CD4-positive, alpha-beta memory T cell (primary cell): ENCODE measurements at regions not wholly inside any gene's neighbourhood (a gene's known extent, or its start where the extent isn't known, plus 50 kb on each side); places are given as distances from the start of the nearest gene placed in this dataset.

Source experiments
- CTCF ChIA-PET: fragments of 350-600 bp; sonication (Branson Sonifier 250); formaldehyde crosslinking; loops from one replicate; lab custom pipeline; 2021; ENCODE audit warnings: inconsistent platforms; ENCODE audit not compliant: partially characterized antibody; lab: Charles Lee
- POLR2A ChIA-PET: fragments of 350-600 bp; sonication (Branson Sonifier 250); formaldehyde crosslinking; loops from one replicate; lab custom pipeline; 2021; ENCODE audit not compliant: partially characterized antibody; lab: Charles Lee
- DNase-seq, 5 donors: peaks; one replicate each; pipeline versions ENCODE4 v3.0.0 to v3.0.0-alpha.2; 2020 to 2022; ENCODE audit warnings: mixed read lengths in 1 of 5
- H3K27ac ChIP-seq: one replicate; pipeline ENCODE4 v1.7.0; 2013; ENCODE audit warnings: low read depth, low read length
- H3K27me3 ChIP-seq: 2 replicates; pipeline ENCODE4 v1.7.0; 2013; ENCODE audit warnings: mild to moderate bottlenecking, low read length, moderate library complexity; ENCODE audit not compliant: insufficient read depth
- H3K36me3 ChIP-seq: 2 replicates; pipeline ENCODE4 v1.7.0; 2013; ENCODE audit warnings: mild to moderate bottlenecking, low read length, moderate library complexity; ENCODE audit not compliant: insufficient read depth
- H3K4me1 ChIP-seq: 2 replicates; pipeline ENCODE4 v1.7.0; 2013; ENCODE audit warnings: mild to moderate bottlenecking, low read length, moderate library complexity; ENCODE audit not compliant: insufficient read depth
- H3K4me3 ChIP-seq, 2 donors: one replicate each; pipeline ENCODE4 v1.7.0; 2013; ENCODE audit warnings: low read length in 2 of 2, mild to moderate bottlenecking in 1 of 2
- H3K9me3 ChIP-seq, 2 donors: one replicate each; pipeline ENCODE4 v1.7.0; 2013; ENCODE audit warnings: low read length in 2 of 2, control low read depth in 1 of 2; ENCODE audit not compliant: control insufficient read depth in 1 of 2
- H3K27ac Mint-ChIP-seq, 7 donors: one replicate each; pipeline ENCODE4 v1.8.0; 2020 to 2021; ENCODE audit warnings: mixed read lengths in 7 of 7, mild to moderate bottlenecking in 6 of 7, inconsistent platforms in 3 of 7, moderate library complexity in 3 of 7
- H3K27me3 Mint-ChIP-seq, 2 donors: one replicate each; pipeline ENCODE4 v1.8.0; 2020 to 2021; ENCODE audit warnings: mixed read lengths in 2 of 2
- H3K36me3 Mint-ChIP-seq, 2 donors: one replicate each; pipeline ENCODE4 v1.8.0; 2020 to 2021; ENCODE audit warnings: mixed read lengths in 2 of 2, inconsistent platforms in 1 of 2, mild to moderate bottlenecking in 1 of 2
- H3K4me1 Mint-ChIP-seq, 4 donors: one replicate each; pipeline ENCODE4 v1.8.0; 2020 to 2021; ENCODE audit warnings: mixed read lengths in 4 of 4, mild to moderate bottlenecking in 1 of 4
- H3K4me3 Mint-ChIP-seq, 8 donors: one replicate each; pipeline ENCODE4 v1.8.0; 2020 to 2021; ENCODE audit warnings: mixed read lengths in 8 of 8, mild to moderate bottlenecking in 7 of 8, moderate library complexity in 6 of 8, inconsistent platforms in 3 of 8
- H3K9me3 Mint-ChIP-seq, 8 donors: one replicate each; pipeline ENCODE4 v1.8.0; 2020 to 2021; ENCODE audit warnings: mixed read lengths in 8 of 8, mild to moderate bottlenecking in 5 of 8, inconsistent platforms in 3 of 8, moderate library complexity in 1 of 8
- intact Hi-C: fragments of 100-400 bp; cut with micrococcal nuclease; formaldehyde crosslinking; loops from one replicate; pipeline ENCODE4 v1.15.1; 2023

GRCh38 chr1:60331647-60332046 is 258.1 kb upstream of the C1orf87 start:
- H3K27me3 ChIP-seq: no peaks in the 10 kb centered on the region
- no peak overlapping the region for H3K4me3 Mint-ChIP-seq
- no peaks in the 10 kb centered on the region for H3K9me3 ChIP-seq
- ChIA-PET POLR2A (no interaction called here), CTCF (no interaction called here)
- H3K4me3 ChIP-seq: no peak overlapping the region
- no peak overlapping the region for H3K27ac ChIP-seq
- H3K27ac Mint-ChIP-seq: no peak overlapping the region
- no peaks in the 10 kb centered on the region for H3K27me3 Mint-ChIP-seq
- peaks cover 0 to 13% (median under 1%) of the 10 kb centered on the region in 8 donors for H3K9me3 Mint-ChIP-seq
- no peaks in the 10 kb centered on the region for H3K36me3 Mint-ChIP-seq
- no peaks in the 10 kb centered on the region for H3K4me1 Mint-ChIP-seq
- no peak for DNase-seq
- H3K4me1 ChIP-seq: no peaks in the 10 kb centered on the region
- intact Hi-C loops: no loop called here
- no peaks in the 10 kb centered on the region for H3K36me3 ChIP-seq

GRCh38 chr1:60329651-60330050 is 256.1 kb upstream of the C1orf87 start:
- Histone ChIP-seq H3K27ac (no peak overlapping the region), H3K36me3 (no peaks in the 10 kb centered on the region), H3K4me3 (no peak overlapping the region), H3K9me3 (no peaks in the 10 kb centered on the region), H3K4me1 (no peaks in the 10 kb centered on the region), H3K27me3 (no peaks in the 10 kb centered on the region)
- H3K4me3 Mint-ChIP-seq: no peak overlapping the region
- intact Hi-C loops: no loop called here
- no peak for DNase-seq
- H3K9me3 Mint-ChIP-seq: peaks cover 0 to 9% (median 2%) of the 10 kb centered on the region in 8 donors
- H3K36me3 Mint-ChIP-seq: no peaks in the 10 kb centered on the region
- POLR2A ChIA-PET: no interaction called here
- H3K27me3 Mint-ChIP-seq: no peaks in the 10 kb centered on the region
- CTCF ChIA-PET: no interaction called here
- no peaks in the 10 kb centered on the region for H3K4me1 Mint-ChIP-seq
- H3K27ac Mint-ChIP-seq: no peak overlapping the region

DNA sequence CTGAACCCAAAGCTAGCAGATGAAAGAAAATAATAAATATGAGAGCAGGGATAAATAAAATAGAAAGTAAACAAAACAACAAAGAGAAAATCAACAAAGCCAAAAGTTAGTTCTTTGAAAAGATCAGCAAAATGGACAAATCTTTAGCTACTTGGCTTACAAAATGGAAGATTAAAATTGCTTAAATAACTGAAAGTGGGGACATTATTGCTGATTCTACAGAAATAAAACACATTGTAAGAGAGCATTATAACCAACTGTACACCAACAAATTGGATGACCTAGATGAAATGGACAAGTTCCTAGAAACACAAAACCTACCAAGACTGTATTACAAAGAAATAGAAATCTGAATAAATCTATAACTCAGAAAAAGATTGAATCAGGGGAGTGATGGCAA is 238.3 kb upstream of the C1orf87 start:
- intact Hi-C loops: no loop called here
- Histone ChIP-seq H3K27me3 (no peaks in the 10 kb centered on the region), H3K4me3 (no peak overlapping the region), H3K9me3 (no peaks in the 10 kb centered on the region), H3K27ac (no peak overlapping the region), H3K4me1 (no peaks in the 10 kb centered on the region), H3K36me3 (no peaks in the 10 kb centered on the region)
- CTCF ChIA-PET: no interaction called here
- Mint-ChIP-seq H3K27me3 (no peaks in the 10 kb centered on the region), H3K4me1 (no peaks in the 10 kb centered on the region), H3K27ac (no peak overlapping the region), H3K9me3 (peaks cover 0 to 4% (median 1%) of the 10 kb centered on the region in 8 donors), H3K36me3 (no peaks in the 10 kb centered on the region), H3K4me3 (no peak overlapping the region)
- POLR2A ChIA-PET: no interaction called here
- no peak for DNase-seq

DNA sequence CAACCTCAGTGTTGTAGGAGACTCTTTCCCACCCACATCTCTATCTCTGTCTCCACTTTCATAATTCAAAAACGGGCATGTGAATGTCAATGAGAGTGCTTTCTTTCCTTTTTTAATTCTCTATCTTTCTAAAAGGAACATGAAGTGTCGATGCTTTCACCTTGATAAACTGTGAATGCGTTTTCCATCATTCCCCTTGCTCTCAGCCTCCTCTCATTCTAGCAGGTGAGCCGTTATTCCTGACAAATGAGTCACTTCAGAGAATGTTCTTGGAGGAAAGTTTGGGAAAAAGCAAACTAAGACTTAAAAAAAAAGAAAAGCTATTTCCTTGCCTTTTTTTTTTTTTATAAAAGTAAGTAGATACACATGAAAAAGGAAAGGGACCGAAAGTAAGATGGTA is 226.0 kb upstream of the C1orf87 start:
- H3K36me3 ChIP-seq: no peaks in the 10 kb centered on the region
- no peaks in the 10 kb centered on the region for H3K4me1 ChIP-seq
- ChIA-PET CTCF (no interaction called here), POLR2A (no interaction called here)
- Mint-ChIP-seq H3K9me3 (peaks cover 0 to 11% (median 5%) of the 10 kb centered on the region in 8 donors), H3K4me1 (no peaks in the 10 kb centered on the region), H3K36me3 (no peaks in the 10 kb centered on the region), H3K27ac (no peak overlapping the region), H3K4me3 (no peak overlapping the region), H3K27me3 (no peaks in the 10 kb centered on the region)
- H3K4me3 ChIP-seq: no peak overlapping the region
- no peak for DNase-seq
- H3K27me3 ChIP-seq: no peaks in the 10 kb centered on the region
- H3K27ac ChIP-seq: no peak overlapping the region
- intact Hi-C loops: no loop called here
- no peaks in the 10 kb centered on the region for H3K9me3 ChIP-seq

DNA sequence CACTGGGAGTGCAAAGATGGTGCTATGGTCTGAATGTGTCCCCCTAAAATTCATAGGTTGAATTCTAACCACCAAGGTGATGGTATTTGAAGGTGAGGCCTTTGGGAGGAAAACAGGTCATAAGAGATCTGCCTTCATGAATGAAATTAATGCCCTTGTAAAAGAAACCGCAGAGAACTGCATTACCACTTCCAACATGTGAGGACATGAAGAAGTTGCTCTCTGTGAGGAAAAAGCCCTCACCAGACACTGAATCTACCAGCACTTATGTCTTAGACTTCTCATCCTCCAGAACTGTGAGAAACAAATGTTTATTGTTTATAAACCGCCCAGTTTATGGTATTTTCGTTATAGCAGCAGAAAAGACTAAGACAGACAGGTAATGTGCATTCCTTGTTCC is 224.7 kb upstream of the C1orf87 start:
- no peak overlapping the region for H3K27ac Mint-ChIP-seq
- H3K9me3 ChIP-seq: no peaks in the 10 kb centered on the region
- no peak for DNase-seq
- H3K36me3 ChIP-seq: no peaks in the 10 kb centered on the region
- H3K4me3 Mint-ChIP-seq: no peak overlapping the region
- no peaks in the 10 kb centered on the region for H3K27me3 ChIP-seq
- no peak overlapping the region for H3K27ac ChIP-seq
- H3K36me3 Mint-ChIP-seq: no peaks in the 10 kb centered on the region
- H3K27me3 Mint-ChIP-seq: no peaks in the 10 kb centered on the region
- CTCF ChIA-PET: no interaction called here
- peaks cover 0 to 4% (median 1%) of the 10 kb centered on the region in 8 donors for H3K9me3 Mint-ChIP-seq
- no peaks in the 10 kb centered on the region for H3K4me1 ChIP-seq
- intact Hi-C loops: no loop called here
- POLR2A ChIA-PET: no interaction called here
- H3K4me3 ChIP-seq: no peak overlapping the region
- H3K4me1 Mint-ChIP-seq: no peaks in the 10 kb centered on the region

DNA sequence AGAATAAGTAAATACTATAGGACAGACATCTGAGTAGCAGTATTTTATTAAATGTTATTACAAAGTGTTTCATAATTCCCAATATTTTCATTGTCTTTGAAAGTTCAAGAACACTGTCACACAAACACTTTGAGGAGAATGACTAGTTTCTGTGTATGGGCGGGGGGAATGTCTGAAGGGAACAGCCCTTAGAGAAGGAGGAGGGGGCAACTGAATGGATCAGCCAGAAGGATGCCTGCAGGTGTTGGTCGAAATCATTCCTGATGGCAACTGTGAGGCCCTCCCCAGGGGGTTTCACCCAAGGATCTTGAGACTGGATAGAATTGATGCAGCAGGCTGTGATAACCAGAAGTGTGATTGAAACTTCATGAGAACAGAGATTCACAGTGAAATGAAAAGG is 223.2 kb upstream of the C1orf87 start:
- no peaks in the 10 kb centered on the region for H3K27me3 Mint-ChIP-seq
- Histone ChIP-seq H3K4me3 (no peak overlapping the region), H3K36me3 (no peaks in the 10 kb centered on the region), H3K27me3 (no peaks in the 10 kb centered on the region), H3K27ac (no peak overlapping the region), H3K4me1 (no peaks in the 10 kb centered on the region), H3K9me3 (no peaks in the 10 kb centered on the region)
- H3K4me3 Mint-ChIP-seq: no peak overlapping the region
- H3K9me3 Mint-ChIP-seq: peaks cover 0 to 4% (median 0%) of the 10 kb centered on the region in 8 donors
- no peaks in the 10 kb centered on the region for H3K36me3 Mint-ChIP-seq
- intact Hi-C loops: no loop called here
- ChIA-PET CTCF (no interaction called here), POLR2A (no interaction called here)
- H3K27ac Mint-ChIP-seq: no peak overlapping the region
- no peaks in the 10 kb centered on the region for H3K4me1 Mint-ChIP-seq
- no peak for DNase-seq

- H3K4me1 ChIP-seq: no peaks in the 10 kb centered on the region
- H3K4me3 ChIP-seq: no peak overlapping the region
- peaks cover 0 to 2% of the 10 kb centered on the region in 2 donors for H3K27me3 Mint-ChIP-seq
- H3K9me3 ChIP-seq: no peaks in the 10 kb centered on the region
- no peak overlapping the region for H3K27ac Mint-ChIP-seq
- H3K9me3 Mint-ChIP-seq: peaks cover 0 to 2% (median 0%) of the 10 kb centered on the region in 8 donors
- DNase-seq: no peak
- no peak overlapping the region for H3K27ac ChIP-seq
- intact Hi-C loops: no loop called here
- CTCF ChIA-PET: no interaction called here
- no peak overlapping the region for H3K4me3 Mint-ChIP-seq
- H3K36me3 Mint-ChIP-seq: no peaks in the 10 kb centered on the region
- no peaks in the 10 kb centered on the region for H3K27me3 ChIP-seq
- no peaks in the 10 kb centered on the region for H3K36me3 ChIP-seq
- POLR2A ChIA-PET: no interaction called here
- H3K4me1 Mint-ChIP-seq: no peaks in the 10 kb centered on the region
These were observed 218.6 kb upstream of the C1orf87 start for GRCh38 chr1:60292140-60292539.

- Mint-ChIP-seq H3K9me3 (peaks cover 0 to 5% (median 0%) of the 10 kb centered on the region in 8 donors), H3K36me3 (no peaks in the 10 kb centered on the region), H3K27ac (no peak overlapping the region), H3K4me3 (no peak overlapping the region), H3K27me3 (peaks cover 0 to 2% of the 10 kb centered on the region in 2 donors), H3K4me1 (no peaks in the 10 kb centered on the region)
- Histone ChIP-seq H3K36me3 (no peaks in the 10 kb centered on the region), H3K9me3 (no peaks in the 10 kb centered on the region), H3K4me3 (no peak overlapping the region), H3K27ac (no peak overlapping the region), H3K27me3 (no peaks in the 10 kb centered on the region), H3K4me1 (no peaks in the 10 kb centered on the region)
- ChIA-PET POLR2A (no interaction called here), CTCF (no interaction called here)
- intact Hi-C loops: no loop called here
- DNase-seq: no peak
These were observed 216.8 kb upstream of the C1orf87 start for GRCh38 chr1:60290393-60290792.
